Midbrain (tissue), 1 donor: ENCODE measurements at regions not wholly inside any gene's neighbourhood (a gene's known extent, or its start where the extent isn't known, plus 50 kb on each side); places are given as distances from the start of the nearest gene placed in this dataset.

Source experiments
- DNase-seq: peaks from one replicate; lab custom pipeline; 2025; lab: John Stamatoyannopoulos, UW

DNA sequence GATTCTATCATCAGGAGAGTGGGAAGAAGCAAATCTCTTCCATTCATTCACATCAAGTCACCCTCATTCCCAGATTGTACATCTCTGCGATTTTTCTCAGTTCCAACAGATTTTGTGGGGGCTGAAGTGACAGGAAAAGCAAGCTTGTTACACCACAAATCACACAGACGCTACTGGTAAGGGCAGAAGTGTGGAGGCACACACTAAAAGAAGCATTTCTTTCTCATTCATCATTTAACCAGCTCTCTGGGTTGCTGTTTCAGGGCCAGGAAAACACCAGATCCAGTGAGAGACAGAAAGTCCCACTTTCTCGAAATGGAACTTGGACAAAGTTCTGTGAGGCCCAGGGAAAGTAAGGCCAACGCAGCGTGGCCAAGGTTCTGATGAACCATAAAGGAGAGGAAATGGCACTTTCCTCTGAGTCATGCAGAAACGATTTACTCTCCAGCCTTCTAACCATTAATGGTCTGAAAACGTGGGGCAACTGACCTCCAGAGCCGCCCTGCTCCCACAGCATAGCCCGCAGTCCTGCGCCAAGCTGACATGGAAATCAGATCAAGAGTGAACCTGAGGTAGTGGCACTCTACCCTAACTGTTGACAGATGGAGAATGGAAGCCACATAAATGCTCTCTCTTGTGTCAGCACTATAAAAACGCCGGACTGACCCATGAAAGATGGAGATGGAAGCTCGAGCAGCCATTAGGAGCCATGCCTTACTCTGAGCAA is 191.0 kb downstream of the C1D start:
- DNase-seq = no peak

DNA sequence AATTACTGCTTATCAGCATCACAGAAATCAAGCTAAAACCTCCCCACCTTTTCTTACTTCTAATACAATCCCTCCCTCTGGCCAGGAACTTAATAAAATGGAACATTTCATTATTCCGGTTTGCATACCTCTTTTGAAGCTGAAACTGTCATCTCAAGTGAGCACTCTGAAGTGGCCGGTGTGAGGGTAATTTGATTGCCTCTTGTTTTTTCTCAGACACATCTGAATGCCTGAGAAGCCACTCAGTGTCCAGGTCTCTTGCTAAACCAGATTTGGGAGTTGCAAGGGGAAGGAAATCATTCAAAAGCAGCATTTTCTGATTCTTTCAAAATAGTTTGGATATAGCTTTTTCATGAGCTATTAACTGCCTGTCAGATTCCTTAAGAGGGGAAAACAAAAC is 190.3 kb downstream of the C1D start:
- no peak for DNase-seq

DNA sequence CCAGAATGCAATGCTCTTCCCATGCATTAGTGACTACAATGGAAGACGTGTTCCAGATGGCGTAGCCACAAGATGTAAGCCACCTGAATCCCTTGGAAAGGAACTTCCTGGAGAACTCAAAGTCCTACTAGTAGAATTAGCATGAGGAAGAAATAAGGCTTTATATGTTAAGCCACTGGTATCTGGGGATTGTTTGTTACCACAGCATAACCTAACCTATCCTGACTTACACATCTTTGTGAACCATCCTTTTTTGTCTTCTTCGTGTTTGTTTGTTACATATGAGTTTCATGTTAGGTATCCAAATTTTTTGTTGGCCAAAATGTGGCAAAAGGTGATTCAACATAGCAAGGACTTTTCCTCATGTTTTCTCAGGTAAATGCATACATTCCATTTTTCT is 188.9 kb downstream of the C1D start:
- DNase-seq = no peak

DNA sequence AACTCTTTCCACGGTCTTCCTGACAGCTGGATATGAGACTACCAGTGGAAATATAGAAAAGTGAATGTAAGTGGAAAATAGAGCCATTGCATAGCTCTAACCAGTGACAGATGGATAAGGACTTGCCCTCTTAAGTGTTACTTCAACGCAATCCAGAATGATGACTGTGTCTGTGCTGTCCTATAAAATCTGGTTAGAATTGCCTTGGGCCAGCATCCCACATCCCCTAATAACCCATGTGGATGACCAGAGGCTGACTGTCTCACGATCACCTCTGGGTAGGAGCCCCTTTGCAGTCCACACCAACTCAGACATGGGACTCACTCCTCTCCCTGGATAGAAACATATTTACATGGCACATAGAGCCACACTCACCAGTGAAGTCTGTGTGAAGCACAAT is 186.6 kb downstream of the C1D start:
- DNase-seq = no peak

DNA sequence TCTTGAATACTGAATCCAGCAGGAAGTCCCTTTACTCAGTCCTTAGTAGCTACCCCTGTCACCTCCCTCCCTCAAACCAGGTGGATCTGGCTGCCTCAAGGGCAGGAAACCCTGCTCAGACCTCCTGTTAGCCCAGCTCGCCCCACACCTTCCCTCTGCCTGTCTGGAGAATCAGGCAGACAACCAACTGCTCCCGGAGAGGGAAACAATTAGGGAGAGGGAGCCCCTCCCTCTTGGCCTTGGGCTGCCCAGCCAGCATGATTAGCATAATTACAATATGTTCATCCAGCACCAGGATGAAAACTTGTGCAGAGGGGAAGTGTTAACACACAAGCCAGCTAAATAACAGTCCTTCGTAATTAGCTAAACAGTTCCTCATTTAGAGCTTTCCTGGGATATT is 185.5 kb downstream of the C1D start:
- DNase-seq = peak; percentile 1

DNA sequence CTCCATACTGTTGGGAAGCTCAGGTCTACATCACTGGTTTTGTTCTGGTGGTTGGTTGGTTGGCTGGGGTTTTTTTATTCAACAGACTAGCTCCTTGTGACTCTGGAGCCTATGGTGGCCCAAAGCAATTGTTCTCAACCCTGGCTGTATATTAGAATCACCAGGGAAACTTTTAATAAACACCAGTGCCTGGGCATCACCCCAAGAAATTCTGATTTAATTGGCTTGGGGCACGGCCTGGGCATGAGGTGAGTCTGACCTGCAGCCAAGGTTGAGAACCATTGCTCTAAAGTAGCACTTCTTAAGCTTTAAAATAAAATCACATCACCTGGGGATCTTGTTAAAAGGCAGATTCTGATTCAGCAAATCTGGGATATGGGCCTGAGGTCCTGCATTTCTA is 184.1 kb downstream of the C1D start:
- DNase-seq = peak; percentile 18

DNA sequence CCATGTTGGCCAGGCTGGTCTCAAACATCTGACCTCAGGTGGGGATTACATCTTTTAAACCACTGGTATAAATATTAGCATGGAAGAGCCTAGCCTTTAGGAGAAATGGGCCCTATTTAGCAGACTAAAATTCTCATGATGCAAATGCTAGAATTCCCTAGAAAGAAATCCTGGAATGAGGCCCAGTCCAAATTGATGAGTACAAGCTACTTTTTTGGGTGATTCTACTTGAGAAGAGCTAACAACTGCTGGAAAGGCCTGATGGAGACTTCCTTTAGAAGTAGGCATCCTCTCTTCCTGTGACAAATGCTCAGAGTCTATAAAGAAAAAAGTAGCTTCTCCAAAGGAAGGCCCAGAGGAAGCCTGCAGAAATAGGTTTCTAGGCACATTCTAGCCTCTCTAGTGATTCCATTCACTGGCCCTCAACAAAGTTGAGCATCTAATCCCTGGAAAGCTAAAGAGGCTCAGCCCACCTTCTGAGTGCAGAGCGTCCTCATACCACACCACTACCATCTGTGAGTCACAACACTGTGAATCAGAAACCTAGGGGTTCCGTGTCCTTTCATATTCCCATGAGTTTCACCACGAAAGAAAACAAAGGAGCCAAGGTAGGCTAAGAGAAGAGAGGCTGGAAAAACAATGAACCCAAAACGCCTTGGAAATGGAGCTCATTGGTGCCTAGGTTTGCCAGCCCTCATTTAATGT is 183.1 kb downstream of the C1D start:
- DNase-seq = no peak

DNA sequence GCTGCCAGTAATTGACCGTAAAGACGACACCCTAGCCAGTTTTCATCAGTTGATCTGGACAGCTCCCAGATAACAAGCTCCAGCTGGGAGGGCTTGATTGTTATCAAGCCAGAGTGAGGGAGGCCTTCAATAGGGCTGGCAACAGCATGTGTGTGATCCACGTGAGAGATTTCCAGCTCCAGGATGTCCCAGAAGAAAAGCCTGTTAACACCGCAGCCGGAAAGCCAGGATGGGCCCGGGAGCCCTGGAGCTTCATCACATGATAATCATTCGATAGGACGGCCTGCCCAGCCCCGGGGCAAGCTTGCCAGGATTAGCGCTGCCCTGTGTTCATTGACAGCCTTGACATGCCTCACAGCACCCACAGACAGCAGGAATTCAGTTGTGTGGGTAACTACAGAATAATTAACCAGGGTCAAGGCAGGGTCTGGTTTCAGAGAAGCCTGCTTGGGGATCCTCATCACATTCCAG is 182.5 kb downstream of the C1D start:
- no peak for DNase-seq

DNA sequence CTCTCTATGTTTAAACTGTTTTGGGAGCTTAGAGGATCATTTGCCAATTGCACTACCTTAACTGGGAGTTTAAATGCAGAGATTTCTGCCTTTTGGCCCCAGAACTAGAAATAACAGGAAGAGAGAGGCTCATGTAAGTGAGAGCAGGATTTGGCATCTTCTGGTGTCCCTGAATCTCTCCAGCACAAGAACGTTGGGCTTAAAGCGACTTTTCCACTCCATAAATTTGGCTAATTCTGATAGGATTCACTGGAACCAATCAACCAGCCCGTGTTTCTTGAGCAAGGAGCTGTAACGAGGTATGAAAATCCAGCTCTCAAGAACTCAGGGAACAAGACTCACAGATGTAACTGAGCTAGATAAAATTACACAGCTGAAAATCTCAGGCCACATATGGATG is 181.0 kb downstream of the C1D start:
- no peak for DNase-seq

DNA sequence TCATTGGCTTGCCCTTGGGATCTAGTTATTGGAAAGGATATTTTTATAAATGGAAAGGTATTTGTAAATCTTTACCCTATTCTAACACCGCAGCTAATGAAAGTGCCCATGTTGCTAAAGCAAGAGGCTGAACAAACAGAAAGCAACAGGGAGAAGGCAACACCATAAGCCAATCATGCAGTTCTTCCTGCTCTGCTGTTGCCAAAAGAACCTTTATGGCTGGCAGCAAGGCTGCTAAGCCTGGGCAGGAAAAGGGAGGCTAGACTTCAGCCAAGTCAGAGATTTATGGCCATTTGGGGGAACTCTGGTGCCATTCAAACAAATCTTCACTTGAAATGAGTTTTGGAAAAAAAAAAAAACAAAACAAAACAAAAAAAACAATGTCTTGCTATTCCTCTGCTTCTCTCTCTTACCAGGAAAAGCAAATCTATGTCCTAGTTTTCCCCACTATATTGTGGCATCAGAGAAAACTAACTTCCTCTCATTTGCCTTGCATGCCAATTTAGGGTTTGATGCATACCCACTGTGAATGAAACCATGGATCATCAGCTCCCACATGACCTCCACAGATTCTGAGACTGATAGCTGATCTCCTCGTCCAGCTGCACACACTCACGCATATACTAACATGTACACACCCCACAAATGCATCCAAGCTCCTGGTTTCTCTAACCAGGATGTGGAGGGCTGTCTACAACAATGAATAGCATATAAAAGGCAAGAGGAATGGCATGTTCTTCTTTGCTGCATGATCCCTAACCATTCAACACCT is 179.3 kb downstream of the C1D start:
- DNase-seq = no peak

DNA sequence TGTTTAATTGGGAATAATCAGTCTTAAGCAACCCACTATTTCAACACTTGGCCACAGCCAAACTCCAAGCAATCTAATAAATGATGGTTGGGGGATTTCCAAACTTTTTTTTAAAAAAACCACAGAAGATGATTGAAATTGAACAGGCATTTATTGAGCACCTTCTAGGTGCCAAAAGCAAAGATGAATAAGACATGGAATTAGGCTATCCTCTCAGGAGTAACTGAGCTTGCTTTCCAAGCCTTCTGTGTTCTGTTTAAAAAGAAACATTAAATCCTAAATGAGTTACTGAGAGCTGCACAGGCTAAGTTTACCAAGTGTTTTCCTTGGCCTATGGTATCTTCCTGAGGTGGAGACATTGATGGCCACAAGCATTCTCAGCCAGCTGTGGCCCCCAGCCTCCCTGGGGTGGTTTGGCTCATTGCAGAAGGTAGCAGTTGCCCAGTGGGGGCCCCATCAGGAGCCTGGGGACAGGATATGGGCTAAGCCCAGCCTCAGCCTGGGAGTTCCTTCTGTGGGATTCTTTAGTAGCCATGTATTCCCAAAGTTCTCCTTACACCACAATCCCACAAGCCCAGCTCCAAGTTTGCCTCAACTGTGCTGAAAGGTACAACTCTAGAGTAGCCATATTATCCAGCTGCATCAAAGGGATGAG is 174.3 kb downstream of the C1D start:
- DNase-seq = no peak

DNA sequence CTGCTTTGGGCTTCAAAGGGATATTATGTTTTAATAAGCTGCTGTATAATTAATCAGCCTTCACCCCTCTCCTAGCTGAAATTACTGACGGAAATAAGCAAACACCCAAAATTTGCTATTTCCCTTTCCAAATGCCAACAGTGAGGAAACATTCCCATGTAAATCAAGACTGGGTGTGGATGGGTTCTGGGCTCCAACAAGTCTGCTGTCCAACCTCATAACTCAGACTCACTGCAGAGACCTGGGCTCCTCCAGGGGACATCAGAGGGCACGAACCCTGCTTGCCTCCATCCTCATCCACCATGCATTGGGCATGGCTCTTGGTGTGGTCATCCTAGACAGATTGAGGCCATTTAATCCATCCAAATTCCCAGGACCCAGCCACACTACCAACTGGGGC is 173.7 kb downstream of the C1D start:
- DNase-seq = no peak

DNA sequence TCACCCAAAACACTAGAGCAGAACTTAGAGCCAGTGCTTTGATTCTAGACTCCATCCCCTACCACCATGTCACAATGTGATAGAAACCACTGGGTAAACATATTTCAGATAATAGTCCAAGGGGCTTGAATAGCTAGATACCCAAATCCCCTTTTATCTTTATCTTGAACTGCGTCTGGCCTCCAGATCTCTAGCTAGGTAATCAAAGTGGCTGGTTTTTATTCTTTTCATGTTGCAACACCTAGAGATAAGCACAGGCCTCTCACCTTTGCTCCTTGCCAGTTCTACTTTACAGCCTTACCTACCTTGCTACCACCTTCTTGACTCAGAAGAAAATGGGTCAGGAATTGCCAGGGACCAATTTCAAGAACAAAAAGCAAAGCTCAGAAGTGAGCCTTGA is 171.2 kb downstream of the C1D start:
- no peak for DNase-seq

DNA sequence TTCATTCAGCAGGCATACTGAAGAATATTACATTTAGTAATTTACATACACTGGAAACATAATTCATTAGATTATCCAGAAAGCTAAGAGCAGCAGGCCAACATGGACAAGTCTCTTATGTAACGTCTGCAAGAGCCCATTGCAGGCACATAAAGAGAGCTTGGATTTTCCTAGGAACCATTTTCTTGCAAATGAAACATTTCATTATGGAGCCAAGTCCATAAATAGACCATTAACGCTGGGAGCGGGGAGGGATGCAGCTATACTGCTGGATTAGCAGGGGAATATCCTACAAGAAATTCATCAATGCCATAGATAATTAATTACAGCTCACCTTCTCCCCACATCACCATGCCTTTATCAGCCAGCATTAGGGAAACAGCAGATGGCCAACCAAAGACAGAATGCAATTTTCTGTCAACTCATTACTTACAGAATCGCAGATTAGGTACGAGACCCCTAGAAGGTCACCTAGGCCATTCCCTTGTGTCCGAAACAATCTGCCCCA is 170.4 kb downstream of the C1D start:
- DNase-seq = no peak

DNA sequence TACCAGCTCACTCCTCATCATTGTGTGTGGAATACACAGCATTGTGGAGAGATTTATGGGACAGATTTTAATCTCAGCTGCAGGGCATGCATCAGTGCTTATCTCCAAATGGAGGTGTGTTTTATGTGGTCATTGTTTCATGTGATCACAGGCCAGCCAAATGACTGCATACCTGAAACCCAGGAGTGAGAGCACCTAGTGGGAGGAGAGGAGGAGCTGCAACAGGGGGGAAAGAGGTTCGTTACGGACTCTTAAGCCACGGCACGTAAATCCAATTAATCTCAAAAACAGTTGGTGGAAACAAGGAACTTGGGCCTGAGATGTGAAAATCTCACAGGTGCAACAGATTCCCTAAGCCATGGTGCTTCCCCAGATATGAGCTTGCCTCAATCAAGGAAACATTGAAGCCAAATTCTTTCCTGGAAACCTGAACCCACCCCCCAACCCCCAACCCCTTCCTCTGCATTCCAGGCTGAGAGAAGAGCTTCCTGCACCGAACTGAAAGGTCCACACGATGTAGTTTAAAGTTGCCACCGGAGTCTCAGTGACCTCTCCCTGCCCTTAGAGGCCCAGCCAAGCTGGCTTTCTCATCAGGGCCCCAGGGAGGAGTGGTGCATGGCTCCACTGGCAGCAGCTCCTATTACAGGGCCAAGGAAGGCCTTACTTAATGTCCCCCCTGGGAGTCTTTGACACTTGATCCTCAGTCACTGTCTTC is 167.4 kb downstream of the C1D start:
- DNase-seq = no peak

DNA sequence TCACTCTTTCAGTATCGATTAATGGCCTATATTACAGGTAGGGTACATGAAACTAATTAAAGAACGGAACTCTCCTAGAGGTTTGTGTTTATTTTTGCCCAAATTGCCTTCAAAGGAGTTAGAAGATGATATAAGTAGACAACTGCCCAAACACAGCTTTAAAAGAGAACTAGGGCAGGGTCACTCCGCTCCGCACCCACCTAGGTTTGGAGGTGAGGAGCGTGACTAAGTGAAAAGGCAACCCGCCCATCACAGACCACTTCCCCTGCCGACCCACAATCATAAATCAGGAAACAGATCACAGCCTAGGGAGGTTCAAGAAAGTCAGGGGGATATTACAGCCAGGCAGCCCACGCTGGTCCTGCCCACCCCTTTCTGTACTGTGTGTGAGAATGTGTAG is 166.7 kb downstream of the C1D start:
- DNase-seq = no peak

DNA sequence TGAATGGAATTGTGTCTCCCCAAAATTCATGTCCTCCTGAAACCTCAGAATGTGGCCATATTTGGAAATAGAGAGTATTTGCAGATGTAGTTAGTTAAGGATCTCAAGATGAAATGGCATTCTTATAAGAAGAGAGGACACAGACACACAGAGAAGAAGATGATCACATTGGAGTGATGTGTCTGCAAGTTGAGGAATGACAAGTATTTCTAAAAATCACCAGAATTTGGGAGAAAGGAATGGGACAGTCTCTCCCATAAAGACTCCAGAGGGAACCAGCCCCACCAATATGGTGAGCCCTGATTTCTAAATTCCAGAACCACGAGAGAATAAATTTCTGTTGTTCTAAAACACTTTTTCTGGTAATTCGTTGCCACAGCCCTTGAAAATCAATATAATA is 166.3 kb downstream of the C1D start:
- no peak for DNase-seq

DNA sequence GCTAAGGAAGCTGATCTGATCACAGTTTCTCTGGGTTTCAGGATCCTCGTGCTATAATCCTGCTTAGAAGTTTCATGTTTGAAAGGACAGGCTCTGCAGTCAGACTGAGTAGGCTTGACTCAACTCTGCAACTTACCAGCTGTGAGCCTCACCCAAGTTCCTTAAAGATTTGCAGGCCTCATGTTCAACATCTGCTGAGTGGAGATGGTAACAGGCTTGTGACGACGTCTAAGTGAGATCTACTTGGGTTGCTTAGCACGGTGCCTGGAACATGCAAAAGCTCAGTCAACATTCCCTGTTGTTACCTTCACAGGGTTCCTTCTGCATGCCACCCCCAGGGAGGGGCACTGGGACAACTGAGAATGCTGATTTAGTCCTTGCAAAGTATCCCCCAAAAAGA is 164.2 kb downstream of the C1D start:
- DNase-seq = no peak

DNA sequence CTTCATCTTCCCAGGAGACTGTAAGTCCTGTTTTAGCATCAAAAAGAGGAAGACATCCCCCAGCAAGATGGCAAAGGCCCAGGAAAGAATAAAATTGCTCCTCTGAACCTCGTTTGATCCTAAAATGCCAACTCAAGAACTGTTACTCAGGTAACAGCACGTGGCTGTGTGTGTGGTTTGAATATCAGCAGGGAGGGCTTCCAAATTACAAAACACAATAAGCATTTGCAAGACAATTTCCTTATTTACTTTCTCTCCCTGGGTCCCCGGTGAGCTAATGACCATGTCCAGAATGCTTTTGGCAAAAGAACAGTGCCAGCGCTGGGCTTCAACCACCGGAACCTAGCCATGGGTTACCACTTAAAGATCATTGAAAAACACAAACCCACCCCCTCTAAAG is 163.6 kb downstream of the C1D start:
- DNase-seq = no peak

DNA sequence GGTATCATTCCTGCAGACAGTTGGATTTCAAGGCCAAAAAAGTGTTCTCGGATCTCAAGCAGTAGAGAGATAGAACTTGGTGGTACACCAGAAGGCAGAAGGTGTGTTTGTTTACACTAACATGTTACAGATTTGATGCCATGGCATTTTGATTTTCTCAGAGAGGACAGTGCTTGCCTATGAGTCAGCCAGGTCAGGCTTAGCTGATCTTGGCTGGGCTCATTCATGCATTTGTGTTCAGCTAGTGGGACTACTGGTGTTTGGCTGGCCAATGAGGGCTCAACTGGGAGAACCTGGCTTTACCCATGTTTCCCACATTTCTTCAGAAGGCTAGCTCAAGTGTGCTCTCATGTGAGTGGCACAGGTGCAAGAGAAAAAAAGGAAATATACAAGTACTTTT is 162.0 kb downstream of the C1D start:
- no peak for DNase-seq

DNA sequence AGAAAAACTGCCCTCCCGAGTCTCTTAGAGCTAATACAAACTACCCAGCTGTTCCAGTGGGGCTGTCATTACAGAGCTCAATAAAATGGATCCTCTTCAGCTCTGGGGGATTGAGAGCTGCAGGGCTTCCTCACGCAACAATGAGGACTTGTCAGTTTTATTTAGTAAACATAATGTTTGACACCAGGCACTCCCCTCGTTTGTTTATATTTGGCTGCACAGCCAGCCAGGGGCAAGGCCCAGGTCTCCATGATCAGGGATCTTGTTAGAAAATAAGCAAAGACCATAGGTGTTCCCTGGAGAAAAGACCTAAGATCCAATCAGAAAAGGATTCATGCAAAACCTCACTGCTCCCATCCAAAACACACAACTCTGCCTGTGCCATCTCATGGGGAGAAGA is 158.2 kb downstream of the C1D start:
- DNase-seq = no peak

DNA sequence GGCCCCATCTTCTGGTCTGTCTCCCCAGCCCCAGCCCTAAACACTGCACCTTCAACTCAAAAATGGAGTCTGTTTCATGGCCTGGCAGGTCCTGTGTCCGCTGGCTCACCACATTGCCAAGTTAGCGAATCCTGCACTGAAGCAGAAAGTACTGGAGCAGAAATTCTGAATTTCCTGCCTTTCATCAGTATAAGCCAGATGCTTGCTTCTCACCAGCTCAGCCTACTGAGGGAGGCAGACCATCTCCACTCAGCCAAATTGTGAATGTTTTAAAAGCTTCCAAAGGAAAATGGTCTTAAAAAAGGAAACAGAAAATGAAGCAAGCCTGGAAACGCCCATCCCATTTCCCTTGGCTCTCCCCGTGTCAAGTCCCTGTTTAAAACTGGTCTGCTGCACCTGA is 157.8 kb downstream of the C1D start:
- no peak for DNase-seq
